ENCODE measurements at regions not wholly inside any gene's neighbourhood (a gene's known extent, or its start where the extent isn't known, plus 50 kb on each side); places are given as distances from the start of the nearest gene placed in this dataset.

DNA sequence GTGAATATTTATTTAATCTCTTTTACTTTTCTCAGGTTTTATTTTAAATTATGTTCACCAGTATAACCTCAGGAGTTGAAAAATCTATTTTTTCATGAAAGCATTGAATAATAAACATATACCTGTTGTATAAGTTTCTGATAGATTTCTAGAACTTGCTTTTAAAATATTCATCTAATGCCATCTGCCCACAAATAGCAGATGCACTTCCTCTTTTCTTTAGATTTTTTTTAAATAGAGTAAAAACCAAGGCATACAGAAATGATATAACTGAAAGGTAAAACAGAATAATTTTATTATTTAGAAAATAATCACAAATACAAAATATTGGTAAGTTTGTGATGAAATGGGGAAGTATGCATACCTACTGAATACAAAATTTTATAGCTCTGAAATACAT is 130.7 kb upstream of the PRMT6 start:
- DNase-seq (ENCODE audit: insufficient read length, low spot score) (no peak), FAIRE-seq (no peak)
- TF ChIP-seq POLR2AphosphoS5 (IDR thresholded peaks at IDR 0.05; ENCODE audit: low read depth, low read length): no peak
- peak; percentile 68; the same call in 1 of the 2 replicates for TF ChIP-seq SPI1 (IDR thresholded peaks at IDR 0.05; ENCODE audit: low read depth, low read length)

- FAIRE-seq: no peak
- no peak for TF ChIP-seq POLR2AphosphoS5 (IDR thresholded peaks at IDR 0.05; ENCODE audit: low read depth, low read length)
- no peak for TF ChIP-seq PAX5 (IDR thresholded peaks at IDR 0.05; ENCODE audit: insufficient read depth, low read length, severe bottlenecking)
- TF ChIP-seq POU2F2 (IDR thresholded peaks at IDR 0.05; ENCODE audit: low read depth, low read length): no peak
- TF ChIP-seq SPI1 (IDR thresholded peaks at IDR 0.05; ENCODE audit: low read depth, low read length): no peak
- no peak for TF ChIP-seq POLR2A (IDR thresholded peaks at IDR 0.05; ENCODE audit: low read depth, low read length)
- TF ChIP-seq TAF1 (IDR thresholded peaks at IDR 0.05; ENCODE audit: low read depth, low read length): no peak
- DNase-seq (ENCODE audit: insufficient read length, low spot score): no peak
These were observed 129.5 kb upstream of the PRMT6 start for GRCh38 chr1:106926803-106927582.

- DNase-seq (ENCODE audit: insufficient read length, low spot score): no peak
These were observed 119.4 kb upstream of the PRMT6 start for GRCh38 chr1:106937104-106937503.

GRCh38 chr1:106944721-106945120 is 111.8 kb upstream of the PRMT6 start:
- DNase-seq (ENCODE audit: insufficient read length, low spot score) (no peak), FAIRE-seq (no peak)
- no peak for TF ChIP-seq POLR2A (IDR thresholded peaks at IDR 0.05; ENCODE audit: low read depth, low read length)
- no peak for TF ChIP-seq PAX5 (IDR thresholded peaks at IDR 0.05; ENCODE audit: insufficient read depth, low read length, severe bottlenecking)
- TF ChIP-seq POLR2AphosphoS5 (IDR thresholded peaks at IDR 0.05; ENCODE audit: low read depth, low read length): no peak
- TF ChIP-seq SPI1 (IDR thresholded peaks at IDR 0.05; ENCODE audit: low read depth, low read length): no peak
- TF ChIP-seq TAF1 (IDR thresholded peaks at IDR 0.05; ENCODE audit: low read depth, low read length): no peak
- TF ChIP-seq POU2F2 (IDR thresholded peaks at IDR 0.05; ENCODE audit: low read depth, low read length): no peak

More at GRCh38 chr1:106937104-106937503, 119.4 kb upstream of the PRMT6 start:
- FAIRE-seq: no peak
- TF ChIP-seq POU2F2 (IDR thresholded peaks at IDR 0.05; ENCODE audit: low read depth, low read length) (no peak), POLR2AphosphoS5 (IDR thresholded peaks at IDR 0.05; ENCODE audit: low read depth, low read length) (no peak), TAF1 (IDR thresholded peaks at IDR 0.05; ENCODE audit: low read depth, low read length) (no peak), POLR2A (IDR thresholded peaks at IDR 0.05; ENCODE audit: low read depth, low read length) (no peak), SPI1 (IDR thresholded peaks at IDR 0.05; ENCODE audit: low read depth, low read length) (no peak), PAX5 (IDR thresholded peaks at IDR 0.05; ENCODE audit: insufficient read depth, low read length, severe bottlenecking) (no peak)

DNA sequence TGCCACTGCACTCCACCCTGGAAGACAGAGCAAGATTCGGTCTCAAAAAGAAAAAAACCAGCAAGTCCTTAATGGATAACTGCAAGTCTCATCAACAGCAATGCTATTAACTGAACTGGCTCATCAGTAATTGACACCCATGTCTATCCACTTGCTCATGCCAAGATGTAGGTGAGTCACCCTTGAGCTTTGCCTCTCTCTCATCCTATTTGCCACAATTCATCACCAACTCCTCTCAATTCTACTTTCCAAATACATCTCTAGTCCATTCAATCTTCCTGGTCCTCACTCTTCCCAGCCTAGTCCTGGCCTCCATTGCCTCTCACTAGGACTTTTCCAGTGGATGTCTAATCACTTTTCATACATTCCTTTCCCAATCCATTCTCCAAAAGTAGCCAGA is 103.7 kb upstream of the PRMT6 start:
- FAIRE-seq (no peak), DNase-seq (ENCODE audit: insufficient read length, low spot score) (no peak)
- TF ChIP-seq POLR2A (IDR thresholded peaks at IDR 0.05; ENCODE audit: low read depth, low read length): no peak
- no peak for TF ChIP-seq PAX5 (IDR thresholded peaks at IDR 0.05; ENCODE audit: insufficient read depth, low read length, severe bottlenecking)
- no peak for TF ChIP-seq SPI1 (IDR thresholded peaks at IDR 0.05; ENCODE audit: low read depth, low read length)
- no peak for TF ChIP-seq TAF1 (IDR thresholded peaks at IDR 0.05; ENCODE audit: low read depth, low read length)
- no peak for TF ChIP-seq POU2F2 (IDR thresholded peaks at IDR 0.05; ENCODE audit: low read depth, low read length)
- no peak for TF ChIP-seq POLR2AphosphoS5 (IDR thresholded peaks at IDR 0.05; ENCODE audit: low read depth, low read length)

DNA sequence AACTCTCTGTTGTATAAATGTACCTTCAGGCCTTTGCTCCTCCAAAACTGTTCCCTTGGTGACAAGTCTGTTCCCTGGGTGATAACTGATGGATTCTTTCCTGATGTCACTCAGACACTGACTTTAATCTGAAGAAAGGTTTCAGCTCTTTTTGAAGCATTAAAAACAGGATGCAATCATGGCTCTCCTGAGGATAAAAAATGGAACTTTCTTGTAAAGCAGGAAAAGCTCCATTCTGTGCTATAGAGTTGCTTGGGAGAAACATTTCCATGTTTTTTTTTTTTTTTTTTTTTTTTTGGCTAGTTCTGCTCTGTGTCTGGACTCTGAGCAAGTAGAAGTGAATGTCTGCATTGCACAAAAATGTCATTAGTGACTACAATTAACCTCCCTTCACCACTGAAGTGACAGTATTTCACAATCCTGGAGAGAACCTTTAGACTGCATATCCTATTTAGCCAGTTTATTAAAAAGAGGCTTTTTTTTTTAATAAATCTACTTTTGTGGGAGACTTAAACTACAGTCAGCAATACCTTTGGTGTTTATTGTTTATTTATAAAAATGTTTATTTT is 101.7 kb upstream of the PRMT6 start:
- no peak for TF ChIP-seq TAF1 (IDR thresholded peaks at IDR 0.05; ENCODE audit: low read depth, low read length)
- no peak for DNase-seq (ENCODE audit: insufficient read length, low spot score)
- FAIRE-seq: no peak

DNA sequence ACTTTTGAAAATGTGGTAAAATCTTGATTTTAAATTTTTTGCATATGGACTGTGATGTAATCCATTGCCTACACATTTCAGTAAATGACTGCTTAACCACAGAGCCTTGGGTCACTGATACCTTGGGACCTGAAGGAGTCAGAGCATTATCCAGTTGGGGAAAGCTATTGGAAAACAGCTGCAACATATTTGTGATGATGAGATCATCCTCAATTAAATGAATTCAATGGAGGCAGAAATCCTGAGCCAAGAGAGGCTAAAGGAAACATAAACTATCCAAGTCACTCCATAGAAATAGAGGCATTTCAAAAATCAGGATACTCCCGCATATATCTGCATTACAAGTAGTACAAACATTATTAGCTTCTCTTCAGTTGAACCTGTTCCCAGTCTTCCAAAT is 99.8 kb upstream of the PRMT6 start:
- no peak for FAIRE-seq
- TF ChIP-seq POU2F2 (IDR thresholded peaks at IDR 0.05; ENCODE audit: low read depth, low read length): no peak
- TF ChIP-seq TAF1 (IDR thresholded peaks at IDR 0.05; ENCODE audit: low read depth, low read length): no peak
- TF ChIP-seq POLR2A (IDR thresholded peaks at IDR 0.05; ENCODE audit: low read depth, low read length): no peak
- TF ChIP-seq POLR2AphosphoS5 (IDR thresholded peaks at IDR 0.05; ENCODE audit: low read depth, low read length): no peak
- no peak for TF ChIP-seq SPI1 (IDR thresholded peaks at IDR 0.05; ENCODE audit: low read depth, low read length)
- TF ChIP-seq PAX5 (IDR thresholded peaks at IDR 0.05; ENCODE audit: insufficient read depth, low read length, severe bottlenecking): no peak
- no peak for DNase-seq (ENCODE audit: insufficient read length, low spot score)

DNA sequence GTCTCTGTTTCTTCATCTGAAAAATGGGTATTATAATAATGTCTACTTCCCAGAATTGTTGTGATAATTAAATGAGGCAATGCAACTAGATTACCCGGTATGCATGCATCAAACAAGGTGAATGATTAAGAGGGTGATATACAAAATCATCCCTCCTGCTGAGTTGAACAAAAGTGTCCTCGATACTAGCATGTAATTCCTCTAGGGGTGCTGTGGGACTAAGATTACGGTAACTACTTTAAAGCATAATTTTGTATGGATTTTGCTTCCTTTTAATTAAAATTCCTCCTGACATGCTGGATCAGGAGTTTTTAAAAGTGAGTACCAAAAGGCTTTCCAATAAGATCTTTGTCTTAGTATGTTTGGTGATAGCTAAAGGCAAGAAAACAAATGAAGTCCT is 98.7 kb upstream of the PRMT6 start:
- FAIRE-seq (no peak), DNase-seq (ENCODE audit: insufficient read length, low spot score) (no peak)
- TF ChIP-seq PAX5 (IDR thresholded peaks at IDR 0.05; ENCODE audit: insufficient read depth, low read length, severe bottlenecking): no peak
- no peak for TF ChIP-seq POLR2AphosphoS5 (IDR thresholded peaks at IDR 0.05; ENCODE audit: low read depth, low read length)
- TF ChIP-seq SPI1 (IDR thresholded peaks at IDR 0.05; ENCODE audit: low read depth, low read length): no peak
- no peak for TF ChIP-seq POLR2A (IDR thresholded peaks at IDR 0.05; ENCODE audit: low read depth, low read length)
- TF ChIP-seq POU2F2 (IDR thresholded peaks at IDR 0.05; ENCODE audit: low read depth, low read length): no peak
- no peak for TF ChIP-seq TAF1 (IDR thresholded peaks at IDR 0.05; ENCODE audit: low read depth, low read length)

DNA sequence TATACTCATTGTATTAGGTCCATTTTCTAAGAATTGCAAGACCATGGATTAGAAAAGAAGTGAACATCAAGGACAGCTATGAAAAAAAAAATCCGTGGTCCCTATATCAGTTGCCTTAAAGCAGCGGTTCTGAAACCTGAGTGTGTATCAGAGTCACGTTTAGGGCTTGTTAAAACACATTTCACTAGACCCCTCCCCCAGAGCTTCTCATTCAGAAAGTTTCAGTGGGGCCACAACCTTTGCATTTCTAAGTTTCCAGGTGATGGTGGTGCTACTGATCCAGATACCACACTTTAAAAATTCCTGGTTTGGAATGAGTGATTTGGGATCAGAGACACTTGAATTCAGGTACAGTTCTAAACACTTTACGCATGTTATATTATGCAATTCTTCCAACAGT is 96.1 kb upstream of the PRMT6 start:
- peak; percentile 31 for FAIRE-seq
- TF ChIP-seq POLR2A (IDR thresholded peaks at IDR 0.05; ENCODE audit: low read depth, low read length): no peak
- peak; percentile 89 for TF ChIP-seq POU2F2 (IDR thresholded peaks at IDR 0.05; ENCODE audit: low read depth, low read length)
- no peak for TF ChIP-seq PAX5 (IDR thresholded peaks at IDR 0.05; ENCODE audit: insufficient read depth, low read length, severe bottlenecking)
- TF ChIP-seq TAF1 (IDR thresholded peaks at IDR 0.05; ENCODE audit: low read depth, low read length): no peak
- TF ChIP-seq SPI1 (IDR thresholded peaks at IDR 0.05; ENCODE audit: low read depth, low read length): no peak
- no peak for TF ChIP-seq POLR2AphosphoS5 (IDR thresholded peaks at IDR 0.05; ENCODE audit: low read depth, low read length)
- peak; percentile 1 for DNase-seq (ENCODE audit: insufficient read length, low spot score)

DNA sequence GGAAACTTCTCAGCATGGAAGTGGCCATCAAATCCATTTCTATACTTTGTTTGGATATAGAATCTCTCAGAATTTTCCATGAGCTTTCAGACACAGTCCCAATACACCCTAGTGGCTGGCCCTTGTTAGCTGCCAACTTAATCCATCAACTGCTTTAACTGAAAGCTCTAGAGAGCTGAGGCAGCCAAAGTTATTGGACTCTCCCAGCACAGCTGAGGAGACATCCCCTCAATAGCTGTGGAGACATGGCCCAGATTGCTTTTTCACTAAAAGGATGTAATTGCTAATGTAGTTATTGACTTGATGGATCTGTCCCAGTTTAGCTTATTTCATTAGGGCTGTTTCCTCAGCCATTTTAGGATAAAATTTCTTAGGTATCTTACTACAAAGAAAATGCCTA is 94.8 kb upstream of the PRMT6 start:
- TF ChIP-seq POU2F2 (IDR thresholded peaks at IDR 0.05; ENCODE audit: low read depth, low read length) (no peak), PAX5 (IDR thresholded peaks at IDR 0.05; ENCODE audit: insufficient read depth, low read length, severe bottlenecking) (no peak), TAF1 (IDR thresholded peaks at IDR 0.05; ENCODE audit: low read depth, low read length) (no peak), SPI1 (IDR thresholded peaks at IDR 0.05; ENCODE audit: low read depth, low read length) (no peak), POLR2A (IDR thresholded peaks at IDR 0.05; ENCODE audit: low read depth, low read length) (no peak), POLR2AphosphoS5 (IDR thresholded peaks at IDR 0.05; ENCODE audit: low read depth, low read length) (no peak)
- no peak for DNase-seq (ENCODE audit: insufficient read length, low spot score)
- FAIRE-seq: no peak
